SH-SY5Y (cell line): ENCODE measurements at regions not wholly inside any gene's neighbourhood (a gene's known extent, or its start where the extent isn't known, plus 50 kb on each side); places are given as distances from the start of the nearest gene placed in this dataset.

ENCODE experiments used
- GATA2 ChIP-seq: IDR thresholded peaks from 2 replicates; pipeline ENCODE4 v1.6.1; 2011; ENCODE audit warnings: mild to moderate bottlenecking, low read depth, low read length
- GATA3 ChIP-seq: IDR thresholded peaks from 2 replicates; pipeline ENCODE4 v1.6.1; 2011; ENCODE audit warnings: low read depth, mild to moderate bottlenecking, low read length, moderate library complexity

- no peak for TF ChIP-seq GATA2
- TF ChIP-seq GATA3 = no peak
These were observed 167.9 kb downstream of the SHANK2 start for GRCh38 chr11:71084306-71085012.
